WI38 (cell line): ENCODE measurements at regions not wholly inside any gene's neighbourhood (a gene's known extent, or its start where the extent isn't known, plus 50 kb on each side); places are given as distances from the start of the nearest gene placed in this dataset.

ENCODE experiments used
- H3K4me3 ChIP-seq: 2 replicates; pipeline ENCODE4 v1.5.1; 2011; ENCODE audit warnings: low read depth, mild to moderate bottlenecking, control low read depth, low read length
- CTCF ChIP-seq: IDR thresholded peaks from 2 replicates; pipeline ENCODE4 v1.5.1; 2012; ENCODE audit warnings: low read depth, mild to moderate bottlenecking, control low read depth, low read length

GRCh38 chr2:14881651-14882327 lies 249.3 kb downstream of the LRATD1 start:
- no peak overlapping the region for H3K4me3 ChIP-seq
- TF ChIP-seq CTCF = no peak

- TF ChIP-seq CTCF = no peak
- no peak overlapping the region for H3K4me3 ChIP-seq
Observed at GRCh38 chr2:14884651-14885050, 252.1 kb downstream of the LRATD1 start.

GRCh38 chr2:14891546-14891945 lies 259.0 kb downstream of the LRATD1 start:
- no peak for TF ChIP-seq CTCF
- no peak overlapping the region for H3K4me3 ChIP-seq

- no peak for TF ChIP-seq CTCF
Observed at GRCh38 chr2:14896330-14897030, 264.0 kb downstream of the LRATD1 start.

GRCh38 chr2:14899621-14900414 lies 267.3 kb downstream of the LRATD1 start:
- no peak for TF ChIP-seq CTCF
- H3K4me3 ChIP-seq = no peak overlapping the region

More at GRCh38 chr2:14896330-14897030, 264.0 kb downstream of the LRATD1 start:
- no peak overlapping the region for H3K4me3 ChIP-seq

- TF ChIP-seq CTCF = no peak
- no peak overlapping the region for H3K4me3 ChIP-seq
Observed at GRCh38 chr2:14901737-14902136, 269.2 kb downstream of the LRATD1 start.
